HepG2 (cell line): ENCODE measurements at regions not wholly inside any gene's neighbourhood (a gene's known extent, or its start where the extent isn't known, plus 50 kb on each side); places are given as distances from the start of the nearest gene placed in this dataset.

Source experiments
- ARHGAP35 ChIP-seq: sonication (generic); formaldehyde crosslinking; IDR thresholded peaks from 2 replicates; pipeline ENCODE4 v1.9.0; 2022; ENCODE audit warnings: mild to moderate bottlenecking, inconsistent platforms, moderate library complexity, missing genetic modification reagents, borderline replicate concordance
- CREM ChIP-seq, 2 experiments: sonication (generic) in 1 of 2; formaldehyde crosslinking in 1 of 2; IDR thresholded peaks; 2 replicates each; pipeline versions ENCODE4 v1.4.0 to v1.6.1; 2016 to 2020; ENCODE audit warnings: antibody characterized with exemption in 1 of 2, mild to moderate bottlenecking in 1 of 2, missing genetic modification reagents in 1 of 2
- DR1 ChIP-seq: sonication (generic); formaldehyde crosslinking; IDR thresholded peaks from 2 replicates; pipeline ENCODE4 v1.8.0; 2021; ENCODE audit warnings: mild to moderate bottlenecking, missing genetic modification reagents, inconsistent platforms
- ETV5 ChIP-seq: IDR thresholded peaks from 2 replicates; pipeline ENCODE4 v1.6.1; 2018; ENCODE audit warnings: missing biosample characterization, missing genetic modification reagents, inconsistent platforms, borderline replicate concordance
- GATAD1 ChIP-seq: IDR thresholded peaks from 2 replicates; pipeline ENCODE4 v1.6.1; 2016; ENCODE audit warnings: missing genetic modification reagents, missing compliant biosample characterization
- NFE2L2 ChIP-seq: fragments of 150-350 bp; IDR thresholded peaks from 2 replicates; pipeline ENCODE4 v1.6.1; 2014; ENCODE audit warnings: low read length
- NFIC ChIP-seq: IDR thresholded peaks from 2 replicates; pipeline ENCODE4 v1.6.1; 2012; ENCODE audit warnings: mild to moderate bottlenecking, low read length, inconsistent platforms
- NRL ChIP-seq: sonication (generic); formaldehyde crosslinking; IDR thresholded peaks from 2 replicates; pipeline ENCODE4 v1.5.0; 2020; ENCODE audit warnings: missing genetic modification reagents, mild to moderate bottlenecking, moderate library complexity, borderline replicate concordance
- PHF8 ChIP-seq: sonication (generic); formaldehyde crosslinking; IDR thresholded peaks from 2 replicates; pipeline ENCODE4 v1.5.0; 2020; ENCODE audit warnings: missing genetic modification reagents
- RXRA ChIP-seq: sonication (generic); formaldehyde crosslinking; IDR thresholded peaks from 2 replicates; pipeline ENCODE4 v1.5.1; 2020; ENCODE audit warnings: missing genetic modification reagents
- U2AF1 ChIP-seq: fragments of 200-400 bp; formaldehyde crosslinking; optimal IDR thresholded peaks from 2 replicates; pipeline ENCODE3; 2017; ENCODE audit warnings: mild to moderate bottlenecking, low read depth, low read length
- ZFP1 ChIP-seq: IDR thresholded peaks from 2 replicates; pipeline ENCODE4 v1.6.1; 2016
- ZNF143 ChIP-seq: sonication (generic); formaldehyde crosslinking; IDR thresholded peaks from 2 replicates; pipeline ENCODE4 v1.4.0; 2020; ENCODE audit warnings: missing genetic modification reagents
- ZNF205 ChIP-seq: IDR thresholded peaks from 2 replicates; pipeline ENCODE4 v1.6.1; 2018; ENCODE audit warnings: missing biosample characterization, missing genetic modification reagents
- ZNF333 ChIP-seq: sonication (generic); formaldehyde crosslinking; IDR thresholded peaks from 2 replicates; pipeline ENCODE4 v1.4.0; 2020; ENCODE audit warnings: mild to moderate bottlenecking, missing genetic modification reagents, borderline replicate concordance
- ZNF792 ChIP-seq: IDR thresholded peaks from 2 replicates; pipeline ENCODE4 v1.6.1; 2016
- ZNF878 ChIP-seq: sonication (generic); formaldehyde crosslinking; IDR thresholded peaks from 2 replicates; pipeline ENCODE4 v1.8.1; 2023; ENCODE audit warnings: mild to moderate bottlenecking, missing genetic modification reagents, moderate library complexity
- ZSCAN21 ChIP-seq: sonication (generic); formaldehyde crosslinking; IDR thresholded peaks from 2 replicates; pipeline ENCODE4 v1.8.0; 2022; ENCODE audit warnings: mild to moderate bottlenecking, missing genetic modification reagents, moderate library complexity, borderline replicate concordance
- TF ChIP-seq, protein P1 (sequence below): IDR thresholded peaks from 2 replicates; pipeline ENCODE4 v1.6.1; 2018; ENCODE audit warnings: missing genetic modification reagents
- TF ChIP-seq, protein P2 (sequence below): sonication (generic); formaldehyde crosslinking; IDR thresholded peaks from 2 replicates; pipeline ENCODE4 v1.5.0; 2020; ENCODE audit warnings: missing genetic modification reagents, mild to moderate bottlenecking, borderline replicate concordance
- TF ChIP-seq, protein P3 (sequence below): sonication (generic); formaldehyde crosslinking; IDR thresholded peaks from 2 replicates; pipeline ENCODE4 v1.8.1; 2023; ENCODE audit warnings: mild to moderate bottlenecking, missing genetic modification reagents, borderline replicate concordance
- TF ChIP-seq, protein P4 (sequence below): sonication (generic); formaldehyde crosslinking; IDR thresholded peaks from 2 replicates; pipeline ENCODE4 v1.5.0; 2020; ENCODE audit warnings: mild to moderate bottlenecking, missing genetic modification reagents, moderate library complexity
- TF ChIP-seq, protein P5 (sequence below): sonication (generic); formaldehyde crosslinking; IDR thresholded peaks from 2 replicates; pipeline ENCODE4 v1.5.0; 2020; ENCODE audit warnings: missing genetic modification reagents

DNA sequence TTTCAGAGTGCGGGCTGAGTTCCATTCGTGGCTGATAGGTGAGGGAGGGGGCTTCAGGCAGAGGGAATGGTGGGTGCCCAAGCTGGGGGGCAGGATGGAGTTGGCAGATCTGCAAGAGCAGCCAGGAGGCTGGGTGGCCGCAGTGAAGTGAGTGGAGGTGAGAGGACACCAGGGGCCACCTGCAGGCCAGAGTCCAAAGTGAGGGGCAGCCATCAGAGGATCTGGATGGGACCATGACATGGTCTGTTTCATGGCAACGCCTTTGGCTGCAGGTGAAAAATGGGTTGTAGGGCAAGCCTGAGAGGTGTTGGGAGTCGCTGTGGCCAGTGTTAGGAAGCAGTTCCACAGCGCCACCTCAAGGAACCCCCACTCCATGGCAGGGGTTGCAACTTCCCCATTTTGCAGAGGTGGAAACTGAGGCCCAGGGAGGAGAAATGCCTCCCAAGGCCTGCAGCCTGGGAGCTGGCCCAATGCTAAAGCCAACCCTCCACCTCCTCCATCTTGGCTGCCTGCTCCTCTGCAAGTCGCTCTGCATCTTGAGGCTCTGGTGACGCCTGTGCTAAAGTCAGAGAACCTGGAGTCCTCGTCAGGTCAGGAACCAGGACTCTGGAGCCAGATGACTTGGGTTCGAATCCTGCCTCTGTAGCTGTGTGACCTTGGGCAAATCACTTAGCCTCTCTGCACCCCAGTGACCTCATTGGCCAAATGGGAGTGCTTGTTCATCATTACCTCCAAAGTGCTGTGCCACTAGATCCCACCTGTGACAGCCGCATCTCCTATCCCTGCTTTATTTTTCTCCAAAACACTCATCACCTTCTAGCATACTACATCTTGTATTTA lies 153.8 kb downstream of the CEBPB start (continued):
- TF ChIP-seq ETV5 (CRISPR knock-in tag) (no peak), ZNF333 (CRISPR knock-in tag) (0 out of 2 replicates have a peak, but pooled peaks have one; percentile 73), ZNF205 (CRISPR knock-in tag) (no peak), GATAD1 (no peak), ZSCAN21 (CRISPR knock-in tag) (0 out of 2 replicates have a peak, but pooled peaks have one; percentile 4), PHF8 (CRISPR knock-in tag) (no peak), ZNF792 (CRISPR knock-in tag) (peak; percentile 17; the same call in 1 of the 2 replicates), ZNF878 (CRISPR knock-in tag) (no peak), ZNF143 (CRISPR knock-in tag) (no peak), RXRA (CRISPR knock-in tag) (peak; percentile 79), CREM (IDR thresholded peaks at IDR 0.05) (no peak), CREM (CRISPR knock-in tag; IDR thresholded peaks at IDR 0.05) (no peak), NFIC (no peak), DR1 (CRISPR knock-in tag) (no peak), NRL (CRISPR knock-in tag) (no peak; the same call in 1 of the 2 replicates), ARHGAP35 (no peak), NFE2L2 (no peak; the same call in 1 of the 2 replicates), U2AF1 (no peak), ZFP1 (CRISPR knock-in tag) (no peak)
- TF ChIP-seq, protein P1, sequence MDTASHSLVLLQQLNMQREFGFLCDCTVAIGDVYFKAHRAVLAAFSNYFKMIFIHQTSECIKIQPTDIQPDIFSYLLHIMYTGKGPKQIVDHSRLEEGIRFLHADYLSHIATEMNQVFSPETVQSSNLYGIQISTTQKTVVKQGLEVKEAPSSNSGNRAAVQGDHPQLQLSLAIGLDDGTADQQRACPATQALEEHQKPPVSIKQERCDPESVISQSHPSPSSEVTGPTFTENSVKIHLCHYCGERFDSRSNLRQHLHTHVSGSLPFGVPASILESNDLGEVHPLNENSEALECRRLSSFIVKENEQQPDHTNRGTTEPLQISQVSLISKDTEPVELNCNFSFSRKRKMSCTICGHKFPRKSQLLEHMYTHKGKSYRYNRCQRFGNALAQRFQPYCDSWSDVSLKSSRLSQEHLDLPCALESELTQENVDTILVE, result no peak
- TF ChIP-seq, protein P2, sequence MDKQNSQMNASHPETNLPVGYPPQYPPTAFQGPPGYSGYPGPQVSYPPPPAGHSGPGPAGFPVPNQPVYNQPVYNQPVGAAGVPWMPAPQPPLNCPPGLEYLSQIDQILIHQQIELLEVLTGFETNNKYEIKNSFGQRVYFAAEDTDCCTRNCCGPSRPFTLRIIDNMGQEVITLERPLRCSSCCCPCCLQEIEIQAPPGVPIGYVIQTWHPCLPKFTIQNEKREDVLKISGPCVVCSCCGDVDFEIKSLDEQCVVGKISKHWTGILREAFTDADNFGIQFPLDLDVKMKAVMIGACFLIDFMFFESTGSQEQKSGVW (CRISPR knock-in tag), result no peak
- TF ChIP-seq, protein P3, sequence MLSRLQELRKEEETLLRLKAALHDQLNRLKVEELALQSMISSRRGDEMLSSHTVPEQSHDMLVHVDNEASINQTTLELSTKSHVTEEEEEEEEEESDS (CRISPR knock-in tag), result no peak
- TF ChIP-seq, protein P4, sequence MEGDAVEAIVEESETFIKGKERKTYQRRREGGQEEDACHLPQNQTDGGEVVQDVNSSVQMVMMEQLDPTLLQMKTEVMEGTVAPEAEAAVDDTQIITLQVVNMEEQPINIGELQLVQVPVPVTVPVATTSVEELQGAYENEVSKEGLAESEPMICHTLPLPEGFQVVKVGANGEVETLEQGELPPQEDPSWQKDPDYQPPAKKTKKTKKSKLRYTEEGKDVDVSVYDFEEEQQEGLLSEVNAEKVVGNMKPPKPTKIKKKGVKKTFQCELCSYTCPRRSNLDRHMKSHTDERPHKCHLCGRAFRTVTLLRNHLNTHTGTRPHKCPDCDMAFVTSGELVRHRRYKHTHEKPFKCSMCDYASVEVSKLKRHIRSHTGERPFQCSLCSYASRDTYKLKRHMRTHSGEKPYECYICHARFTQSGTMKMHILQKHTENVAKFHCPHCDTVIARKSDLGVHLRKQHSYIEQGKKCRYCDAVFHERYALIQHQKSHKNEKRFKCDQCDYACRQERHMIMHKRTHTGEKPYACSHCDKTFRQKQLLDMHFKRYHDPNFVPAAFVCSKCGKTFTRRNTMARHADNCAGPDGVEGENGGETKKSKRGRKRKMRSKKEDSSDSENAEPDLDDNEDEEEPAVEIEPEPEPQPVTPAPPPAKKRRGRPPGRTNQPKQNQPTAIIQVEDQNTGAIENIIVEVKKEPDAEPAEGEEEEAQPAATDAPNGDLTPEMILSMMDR (CRISPR knock-in tag), result peak; percentile 82
- TF ChIP-seq, protein P5, sequence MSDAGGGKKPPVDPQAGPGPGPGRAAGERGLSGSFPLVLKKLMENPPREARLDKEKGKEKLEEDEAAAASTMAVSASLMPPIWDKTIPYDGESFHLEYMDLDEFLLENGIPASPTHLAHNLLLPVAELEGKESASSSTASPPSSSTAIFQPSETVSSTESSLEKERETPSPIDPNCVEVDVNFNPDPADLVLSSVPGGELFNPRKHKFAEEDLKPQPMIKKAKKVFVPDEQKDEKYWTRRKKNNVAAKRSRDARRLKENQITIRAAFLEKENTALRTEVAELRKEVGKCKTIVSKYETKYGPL (CRISPR knock-in tag), result no peak
